HS-5 (cell line): ENCODE measurements at regions not wholly inside any gene's neighbourhood (a gene's known extent, or its start where the extent isn't known, plus 50 kb on each side); places are given as distances from the start of the nearest gene placed in this dataset.
"Not testable (repeated sequence)": the region's sequence is repeated elsewhere in the genome, so short reads cannot be mapped to it uniquely, and the experiment has no call there.

Source experiments
- DNase-seq: peaks from one replicate; pipeline ENCODE4 v3.0.0-alpha.2; 2012; ENCODE audit warnings: low read depth

DNA sequence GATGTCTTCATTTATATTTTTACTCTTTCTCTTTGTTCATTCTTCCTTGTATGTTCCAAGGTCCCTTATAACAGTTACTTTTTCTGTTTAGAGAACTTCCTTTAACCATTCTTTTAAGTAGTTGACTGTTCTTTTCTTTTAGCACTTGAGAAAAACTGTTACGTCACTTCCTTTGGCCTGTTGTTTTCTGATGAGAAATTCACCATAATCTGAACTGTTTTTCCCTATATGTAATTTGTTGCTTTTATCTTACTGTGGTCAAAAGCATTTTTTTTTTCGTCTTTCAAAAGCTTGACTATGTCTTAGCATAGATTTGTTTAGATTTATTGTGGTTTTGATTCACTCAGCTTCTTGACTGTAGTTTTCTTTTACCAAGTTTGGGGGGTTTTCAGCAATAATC is 1660.3 kb upstream of the PCDH10 start:
- DNase-seq = no peak

- DNase-seq = not testable (repeated sequence)
These were observed 1652.9 kb upstream of the PCDH10 start for GRCh38 chr4:131496211-131496610.

DNA sequence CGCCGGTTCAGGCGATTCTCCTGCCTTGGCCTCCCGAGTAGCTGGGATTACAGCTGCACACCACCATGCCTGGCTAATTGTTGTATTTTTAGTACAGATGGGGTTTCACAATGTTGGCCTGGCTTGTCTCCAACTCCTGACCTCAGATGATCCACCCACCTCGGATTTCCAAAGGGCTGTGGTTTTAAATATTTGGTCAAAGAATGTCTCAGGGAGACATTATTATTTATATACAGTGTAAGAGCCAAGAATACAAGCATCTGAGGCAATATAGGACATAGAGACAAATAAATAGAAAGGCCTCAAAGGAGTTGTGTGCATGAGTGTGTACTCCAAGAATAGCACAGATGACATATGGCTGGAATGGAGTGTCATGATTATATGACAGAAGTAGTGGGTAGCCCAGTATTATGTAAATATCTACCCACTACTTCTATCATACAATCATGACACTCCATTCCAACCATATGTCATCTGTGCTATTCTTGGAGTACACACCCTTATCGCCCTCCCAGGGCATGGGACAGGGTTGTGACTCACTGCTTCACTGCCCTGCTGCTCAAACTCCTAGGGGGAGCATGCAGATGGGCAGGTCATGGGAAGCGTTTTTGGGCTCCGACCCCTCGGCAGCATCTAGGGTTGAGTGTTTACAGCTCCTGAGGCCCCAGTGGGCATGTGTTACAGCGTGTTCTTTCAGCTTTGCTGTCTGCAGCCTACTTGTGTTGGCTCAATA is 1649.8 kb upstream of the PCDH10 start:
- DNase-seq = peak; percentile 64

DNA sequence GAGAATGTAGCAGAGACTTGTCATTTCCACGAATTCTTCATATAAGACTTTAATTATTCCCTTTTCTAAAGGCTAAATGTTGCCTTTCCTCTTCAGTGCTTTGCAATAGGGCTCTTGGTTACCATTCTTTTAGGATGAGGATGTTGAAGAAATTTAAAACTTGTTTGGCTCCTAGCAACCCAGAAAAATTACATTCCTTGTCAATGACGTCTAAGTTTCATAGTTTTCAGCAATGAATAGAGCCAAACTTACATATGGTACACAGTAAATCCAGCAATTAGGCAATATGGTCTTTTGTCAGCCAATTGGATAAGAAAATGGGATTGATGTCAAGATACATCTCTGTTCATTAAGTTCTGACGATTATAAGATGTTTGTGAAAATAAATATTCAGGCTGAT is 1639.6 kb upstream of the PCDH10 start:
- DNase-seq = peak; percentile 71

- DNase-seq = no peak
These were observed 1622.4 kb upstream of the PCDH10 start for GRCh38 chr4:131526686-131527085.

- DNase-seq = no peak
These were observed 1618.0 kb upstream of the PCDH10 start for GRCh38 chr4:131531087-131531486.

DNA sequence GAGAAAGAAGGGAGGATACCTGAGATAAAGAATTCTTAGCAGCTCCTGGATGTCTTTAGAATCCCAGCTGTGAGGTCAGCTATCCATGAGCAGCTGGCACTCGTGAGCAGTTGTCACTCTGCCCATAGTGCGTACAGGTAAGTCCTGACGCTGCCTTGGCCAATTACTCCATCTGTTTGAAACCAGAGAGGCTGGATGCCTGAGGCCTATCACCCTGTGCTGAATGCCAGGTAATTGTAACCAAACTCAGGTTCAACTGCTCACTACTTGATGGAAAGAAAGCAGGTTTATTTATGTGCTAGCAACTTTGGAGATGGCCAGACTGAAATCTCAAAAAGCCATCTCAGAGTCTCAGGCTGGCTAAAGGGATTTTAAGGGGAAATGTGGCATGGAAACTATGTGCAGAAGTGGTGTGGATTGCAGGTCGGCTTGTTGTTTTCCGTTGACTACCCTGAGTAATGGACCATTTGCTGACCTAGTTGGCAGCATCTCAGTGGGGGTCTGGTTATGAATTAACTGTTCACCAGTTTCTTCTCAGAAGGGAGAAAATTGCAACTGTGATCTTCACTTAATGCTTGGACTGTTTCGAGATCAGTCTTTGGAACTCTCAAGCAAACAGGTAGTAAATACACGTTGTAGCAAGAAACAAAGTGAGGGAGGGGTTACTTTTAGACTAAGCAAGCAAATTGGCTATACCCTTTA is 1614.0 kb upstream of the PCDH10 start:
- DNase-seq = no peak

GRCh38 chr4:131540256-131540655 is 1608.8 kb upstream of the PCDH10 start:
- DNase-seq = no peak

- no peak for DNase-seq
These were observed 1601.5 kb upstream of the PCDH10 start for GRCh38 chr4:131547506-131547981.

GRCh38 chr4:131551306-131551705 is 1597.8 kb upstream of the PCDH10 start:
- no peak for DNase-seq

DNA sequence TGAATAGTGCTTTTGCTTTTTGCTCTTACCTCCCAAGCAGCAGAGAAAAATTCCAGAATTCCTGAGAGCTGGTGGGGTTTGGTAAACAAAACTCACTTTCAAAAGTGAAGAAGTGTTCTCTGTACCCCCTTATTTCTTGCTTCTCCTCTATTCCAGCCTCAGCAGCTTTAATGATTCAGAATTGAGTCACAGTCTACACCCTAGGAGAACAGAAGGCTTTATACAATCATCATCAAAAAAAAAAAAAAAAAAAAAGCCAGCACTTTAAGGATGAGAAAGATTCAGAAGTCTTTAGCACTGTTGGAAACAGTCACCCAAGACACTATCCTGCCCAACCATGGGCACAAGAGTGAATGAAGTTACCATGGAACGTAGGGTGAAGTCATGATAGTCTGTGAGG is 1583.1 kb upstream of the PCDH10 start:
- DNase-seq = no peak

GRCh38 chr4:131584587-131584986 is 1564.5 kb upstream of the PCDH10 start:
- DNase-seq = no peak

- no peak for DNase-seq
These were observed 1554.0 kb upstream of the PCDH10 start for GRCh38 chr4:131595140-131595539.

DNA sequence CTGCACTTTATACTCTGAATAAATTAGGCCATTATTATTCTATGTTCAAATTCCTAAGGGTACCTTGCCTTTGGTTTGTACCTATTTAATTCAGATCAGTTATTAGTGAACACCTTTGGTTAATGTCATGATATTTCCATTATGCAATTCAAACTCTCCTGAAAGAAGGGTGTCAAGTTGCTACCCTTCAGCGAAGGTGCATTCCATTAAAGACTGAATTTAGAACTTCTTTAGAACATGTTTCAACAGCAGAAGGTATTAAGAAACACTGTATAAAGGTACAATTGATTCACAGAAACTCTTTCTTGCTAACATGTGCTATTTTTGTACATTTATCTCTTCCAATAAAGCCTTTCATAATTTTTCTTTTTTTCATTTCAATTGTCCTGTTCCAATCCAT is 1545.4 kb upstream of the PCDH10 start:
- DNase-seq = no peak

DNA sequence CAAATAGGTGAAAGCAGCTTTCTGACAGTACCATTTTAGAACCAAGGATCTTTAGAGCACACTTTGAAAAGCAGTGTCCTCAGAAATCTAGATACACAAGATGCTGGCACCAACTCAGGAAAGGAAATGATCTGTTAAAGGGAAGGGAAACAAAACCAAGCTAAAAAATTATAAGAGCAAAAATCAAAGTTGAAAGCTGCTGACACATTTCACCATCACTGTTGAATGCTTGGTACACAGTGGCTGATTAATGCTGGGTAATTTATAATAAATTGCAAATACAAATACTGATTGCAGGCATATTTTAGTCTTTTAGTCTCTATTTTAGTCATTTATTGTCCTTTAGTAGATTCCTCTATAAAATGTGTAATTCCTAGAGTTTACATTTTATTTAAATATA is 1540.1 kb upstream of the PCDH10 start:
- no peak for DNase-seq

DNA sequence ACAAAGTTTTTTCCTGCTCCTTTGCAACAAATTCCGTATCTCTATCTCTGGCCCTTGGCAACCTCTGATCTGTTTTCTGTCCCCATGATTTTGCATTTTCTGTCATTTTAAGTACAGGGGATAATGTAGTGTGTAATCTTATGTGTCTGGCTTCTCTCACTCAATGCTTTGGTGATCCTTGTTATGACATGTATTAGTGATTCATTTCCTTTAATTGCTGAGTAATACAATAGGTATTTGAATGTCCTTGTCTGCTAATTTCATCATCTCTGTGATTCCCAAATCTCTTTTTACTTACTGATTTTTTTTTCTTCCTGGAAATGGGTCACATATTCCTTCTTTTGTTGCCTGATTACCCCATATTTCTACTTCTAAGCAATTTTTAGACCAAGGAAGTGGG is 1538.6 kb upstream of the PCDH10 start:
- peak; percentile 15 for DNase-seq

DNA sequence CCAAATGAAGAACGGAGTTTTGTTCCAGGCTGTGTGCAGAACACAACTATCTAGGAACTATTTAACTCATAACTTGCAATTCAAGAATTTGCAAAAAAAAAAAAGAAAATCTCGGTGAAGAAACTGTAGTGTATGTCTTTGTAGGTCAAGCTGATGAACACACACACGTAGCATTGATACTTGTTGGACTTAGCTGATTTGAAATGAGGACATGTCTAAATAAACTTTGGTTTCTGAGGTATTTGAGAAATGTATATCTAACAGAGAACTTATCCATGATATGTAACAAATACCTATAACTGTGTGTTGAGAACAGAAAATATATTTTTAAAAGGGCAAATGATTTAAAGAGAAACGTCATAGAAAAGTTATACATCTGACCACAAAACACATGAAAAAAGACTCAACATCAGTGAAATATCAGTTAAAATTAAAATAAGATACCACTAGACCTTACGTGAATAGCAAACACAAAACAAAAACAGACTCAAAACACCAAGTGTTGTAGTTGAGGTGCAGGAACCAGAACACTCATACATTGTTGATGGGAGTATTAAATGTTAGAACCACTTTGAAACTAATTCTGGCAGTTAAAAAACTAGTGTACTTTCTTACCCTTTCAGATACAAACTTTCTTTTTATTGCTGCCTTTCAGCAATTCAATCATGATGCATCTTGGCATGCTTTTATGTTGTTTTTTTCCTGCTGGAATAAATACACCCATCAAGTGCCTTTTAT is 1535.8 kb upstream of the PCDH10 start:
- DNase-seq = no peak

- DNase-seq = no peak
These were observed 1535.3 kb upstream of the PCDH10 start for GRCh38 chr4:131613824-131614216.

DNA sequence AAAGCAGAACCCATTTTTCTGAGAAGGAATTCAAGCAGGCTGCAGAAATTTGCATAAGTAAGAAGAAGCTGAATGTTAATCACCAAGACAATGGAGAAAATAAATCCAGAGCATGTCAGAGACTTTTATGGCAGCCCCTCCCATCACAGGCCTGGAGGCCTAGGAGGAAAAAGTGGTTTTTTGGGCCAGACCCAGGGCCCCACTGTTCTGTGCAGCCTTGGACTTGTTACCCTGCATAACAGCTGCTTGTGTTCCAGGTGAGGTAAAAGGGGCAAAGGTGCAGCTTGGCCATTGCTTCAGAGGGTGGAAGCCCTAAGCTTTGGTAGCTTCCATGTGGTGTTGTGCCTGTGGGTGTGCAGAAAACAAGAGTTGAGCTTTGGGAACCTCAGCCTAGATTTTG is 1516.2 kb upstream of the PCDH10 start:
- DNase-seq = no peak

GRCh38 chr4:131635191-131635590 is 1513.9 kb upstream of the PCDH10 start:
- DNase-seq = no peak

DNA sequence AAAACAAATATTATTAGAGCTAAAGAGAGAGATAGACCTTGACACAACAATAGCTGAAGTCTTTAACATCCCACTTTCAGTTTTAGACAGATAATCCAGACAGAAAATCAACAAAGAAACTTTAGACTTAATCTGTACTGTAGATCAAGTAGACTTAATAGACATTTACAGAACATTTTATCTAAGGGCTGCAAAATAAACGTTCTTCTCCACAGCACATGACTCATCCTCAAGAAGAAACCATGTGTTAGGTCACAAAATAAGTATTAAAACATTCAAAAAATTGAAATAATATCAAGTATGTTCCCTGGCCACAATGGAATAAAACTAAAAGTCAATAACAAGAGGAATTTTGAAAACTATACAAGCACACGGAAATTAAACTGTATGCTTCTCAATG is 1510.3 kb upstream of the PCDH10 start:
- no peak for DNase-seq

- DNase-seq = no peak
These were observed 1504.5 kb upstream of the PCDH10 start for GRCh38 chr4:131644619-131645018.

- no peak for DNase-seq
These were observed 1499.9 kb upstream of the PCDH10 start for GRCh38 chr4:131649227-131649626.
